ENCODE measurements at regions not wholly inside any gene's neighbourhood (a gene's known extent, or its start where the extent isn't known, plus 50 kb on each side); places are given as distances from the start of the nearest gene placed in this dataset.
"Not testable (repeated sequence)": the region's sequence is repeated elsewhere in the genome, so short reads cannot be mapped to it uniquely, and the experiment has no call there.

- no peak overlapping the region for H3K4me3 Mint-ChIP-seq
- H3K4me1 Mint-ChIP-seq (ENCODE audit: low read depth in 2 of 2), result no peaks in the 10 kb centered on the region
- H3K9me3 Mint-ChIP-seq, result peaks cover 4% of the 10 kb centered on the region
- no peak for ATAC-seq
- no peaks in the 10 kb centered on the region for H3K36me3 Mint-ChIP-seq
- no peak overlapping the region for H3K27ac Mint-ChIP-seq
- no peaks in the 10 kb centered on the region for H3K27me3 Mint-ChIP-seq
- no peak for DNase-seq (ENCODE audit: low spot score)
Measured at GRCh38 chr13:64529874-64530485, 2700.2 kb downstream of the PCDH9 start.

DNA sequence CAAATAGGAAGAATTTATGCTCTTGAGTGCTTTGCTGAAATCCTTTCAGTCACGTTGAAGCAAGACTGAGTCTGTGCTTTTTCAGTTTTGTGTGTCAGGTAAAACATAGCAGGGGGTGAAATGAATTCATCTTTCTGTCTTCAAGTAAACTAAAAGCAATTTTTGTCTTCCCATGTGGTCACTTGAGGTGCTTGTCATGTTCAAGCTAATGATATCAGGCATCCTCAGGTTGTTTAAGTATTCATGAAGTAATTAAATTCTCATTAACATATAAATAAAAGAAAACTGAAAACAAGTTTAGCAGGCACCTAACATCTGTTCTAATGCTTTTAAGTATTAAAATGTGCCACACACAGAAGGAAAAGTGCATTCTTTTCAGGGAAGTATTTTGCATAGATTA, 2701.3 kb downstream of the PCDH9 start:
- H3K9me3 Mint-ChIP-seq, result peaks cover 4% of the 10 kb centered on the region
- no peaks in the 10 kb centered on the region for H3K27me3 Mint-ChIP-seq
- no peak for DNase-seq (ENCODE audit: low spot score)
- no peaks in the 10 kb centered on the region for H3K36me3 Mint-ChIP-seq
- no peak overlapping the region for H3K27ac Mint-ChIP-seq
- ATAC-seq, result no peak
- H3K4me3 Mint-ChIP-seq, result no peak overlapping the region
- H3K4me1 Mint-ChIP-seq (ENCODE audit: low read depth in 2 of 2), result no peaks in the 10 kb centered on the region

- no peaks in the 10 kb centered on the region for H3K27me3 Mint-ChIP-seq
- H3K36me3 Mint-ChIP-seq, result no peaks in the 10 kb centered on the region
Measured at GRCh38 chr13:64527561-64527960, 2702.6 kb downstream of the PCDH9 start.

DNA sequence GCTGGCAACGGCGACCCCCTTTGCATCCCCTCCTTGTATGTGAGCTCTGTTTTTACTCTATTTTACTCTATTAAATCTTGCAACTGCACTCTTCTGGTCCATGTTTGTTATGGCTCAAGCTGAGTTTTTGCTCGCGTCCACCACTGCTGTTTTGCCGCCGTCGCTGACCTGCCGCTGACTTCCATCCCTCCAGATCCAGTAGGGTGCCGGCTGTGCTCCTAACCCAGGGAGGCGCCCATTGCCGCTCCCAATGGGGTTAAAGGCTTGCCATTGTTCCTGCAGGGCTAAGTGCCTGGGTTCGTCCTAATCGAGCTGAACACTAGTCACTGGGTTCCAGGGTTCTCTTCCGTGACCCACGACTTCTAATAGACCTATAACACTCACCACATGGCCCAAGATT, 2704.4 kb downstream of the PCDH9 start:
- DNase-seq (ENCODE audit: low spot score) (no peak), ATAC-seq (no peak)
- Mint-ChIP-seq H3K36me3 (no peaks in the 10 kb centered on the region), H3K27me3 (no peaks in the 10 kb centered on the region), H3K9me3 (peaks cover 7% of the 10 kb centered on the region), H3K4me1 (ENCODE audit: low read depth in 2 of 2) (no peaks in the 10 kb centered on the region), H3K4me3 (no peak overlapping the region), H3K27ac (no peak overlapping the region)

More at GRCh38 chr13:64527561-64527960, 2702.6 kb downstream of the PCDH9 start:
- no peak overlapping the region for H3K4me3 Mint-ChIP-seq
- no peak for DNase-seq (ENCODE audit: low spot score)
- H3K4me1 Mint-ChIP-seq (ENCODE audit: low read depth in 2 of 2), result no peaks in the 10 kb centered on the region
- no peak for ATAC-seq
- peaks cover 4% of the 10 kb centered on the region for H3K9me3 Mint-ChIP-seq
- no peak overlapping the region for H3K27ac Mint-ChIP-seq

GRCh38 chr13:64510747-64511146, 2719.4 kb downstream of the PCDH9 start:
- peaks cover 4% of the 10 kb centered on the region for H3K36me3 Mint-ChIP-seq
- DNase-seq (ENCODE audit: low spot score) (no peak), ATAC-seq (no peak)
- peaks cover 9% of the 10 kb centered on the region for H3K9me3 Mint-ChIP-seq
- H3K4me1 Mint-ChIP-seq (ENCODE audit: low read depth in 2 of 2), result no peaks in the 10 kb centered on the region
- H3K4me3 Mint-ChIP-seq, result no peak overlapping the region
- H3K27ac Mint-ChIP-seq, result no peak overlapping the region
- no peaks in the 10 kb centered on the region for H3K27me3 Mint-ChIP-seq

DNA sequence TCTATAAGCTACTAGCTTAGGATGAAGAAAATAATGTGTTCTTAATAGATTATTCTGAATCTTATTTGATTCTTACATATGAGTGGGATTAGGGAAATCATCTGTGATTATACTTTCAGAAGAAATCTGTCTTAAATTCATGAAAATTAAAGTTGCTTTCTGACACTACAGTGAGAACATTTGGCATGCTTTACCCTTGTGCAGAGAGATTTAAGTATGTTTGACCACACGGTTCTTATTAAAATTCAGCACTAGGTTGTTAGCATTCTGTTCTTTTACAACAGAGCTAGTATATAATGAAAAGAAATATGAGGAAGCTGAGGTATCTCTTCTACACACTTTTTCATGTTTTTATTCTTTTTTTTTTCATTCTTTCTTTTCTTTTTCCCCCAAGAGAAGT, 2723.9 kb downstream of the PCDH9 start:
- no peak overlapping the region for H3K27ac Mint-ChIP-seq
- H3K9me3 Mint-ChIP-seq, result peaks cover 4% of the 10 kb centered on the region
- no peak for ATAC-seq
- no peaks in the 10 kb centered on the region for H3K27me3 Mint-ChIP-seq
- DNase-seq (ENCODE audit: low spot score), result no peak
- no peaks in the 10 kb centered on the region for H3K4me1 Mint-ChIP-seq (ENCODE audit: low read depth in 2 of 2)
- H3K4me3 Mint-ChIP-seq, result no peak overlapping the region
- peaks cover 4% of the 10 kb centered on the region for H3K36me3 Mint-ChIP-seq

DNA sequence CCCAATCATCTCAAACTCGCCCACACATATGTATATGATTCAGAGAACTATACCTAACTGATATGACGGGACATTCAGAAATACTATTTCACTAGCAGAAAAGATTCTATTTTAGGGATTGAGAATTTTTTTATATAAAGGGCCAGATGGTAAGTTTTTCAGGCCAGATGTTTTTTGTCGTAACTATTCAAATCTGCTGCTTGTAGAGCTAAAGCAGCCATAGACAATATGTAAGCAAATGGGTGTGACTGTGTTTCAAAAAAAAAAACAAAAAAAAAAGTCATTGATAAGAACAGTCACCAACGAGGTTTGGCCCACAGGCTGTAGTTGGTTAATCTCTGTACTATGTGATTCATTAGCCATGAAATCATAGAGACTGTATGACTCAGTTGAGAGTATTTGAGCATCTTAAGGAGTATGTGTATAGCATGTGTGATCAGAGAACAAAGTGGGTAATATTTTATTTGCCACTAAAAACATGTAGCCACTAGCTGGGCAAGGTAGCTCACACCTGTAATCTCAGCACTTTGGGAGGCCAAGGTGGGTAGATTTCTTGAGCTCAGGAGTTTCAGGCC, 2724.7 kb downstream of the PCDH9 start:
- no peaks in the 10 kb centered on the region for H3K4me1 Mint-ChIP-seq (ENCODE audit: low read depth in 2 of 2)
- H3K36me3 Mint-ChIP-seq, result peaks cover 4% of the 10 kb centered on the region
- H3K27ac Mint-ChIP-seq, result no peak overlapping the region
- H3K9me3 Mint-ChIP-seq, result peaks cover 4% of the 10 kb centered on the region
- H3K27me3 Mint-ChIP-seq, result no peaks in the 10 kb centered on the region
- no peak for DNase-seq (ENCODE audit: low spot score)
- no peak for ATAC-seq
- H3K4me3 Mint-ChIP-seq, result no peak overlapping the region

GRCh38 chr13:64488731-64489130, 2741.4 kb downstream of the PCDH9 start:
- Mint-ChIP-seq H3K27me3 (no peaks in the 10 kb centered on the region), H3K4me3 (no peak overlapping the region), H3K27ac (no peak overlapping the region), H3K9me3 (peaks cover 12% of the 10 kb centered on the region), H3K4me1 (ENCODE audit: low read depth in 2 of 2) (no peaks in the 10 kb centered on the region), H3K36me3 (no peaks in the 10 kb centered on the region)
- ATAC-seq (no peak), DNase-seq (ENCODE audit: low spot score) (no peak)

- H3K9me3 Mint-ChIP-seq, result peaks cover 11% of the 10 kb centered on the region
- ATAC-seq, result no peak
- H3K27me3 Mint-ChIP-seq, result no peaks in the 10 kb centered on the region
- H3K4me3 Mint-ChIP-seq, result no peak overlapping the region
- no peaks in the 10 kb centered on the region for H3K36me3 Mint-ChIP-seq
- no peaks in the 10 kb centered on the region for H3K4me1 Mint-ChIP-seq (ENCODE audit: low read depth in 2 of 2)
- no peak overlapping the region for H3K27ac Mint-ChIP-seq
- DNase-seq (ENCODE audit: low spot score), result no peak
Measured at GRCh38 chr13:64482373-64482772, 2747.8 kb downstream of the PCDH9 start.

DNA sequence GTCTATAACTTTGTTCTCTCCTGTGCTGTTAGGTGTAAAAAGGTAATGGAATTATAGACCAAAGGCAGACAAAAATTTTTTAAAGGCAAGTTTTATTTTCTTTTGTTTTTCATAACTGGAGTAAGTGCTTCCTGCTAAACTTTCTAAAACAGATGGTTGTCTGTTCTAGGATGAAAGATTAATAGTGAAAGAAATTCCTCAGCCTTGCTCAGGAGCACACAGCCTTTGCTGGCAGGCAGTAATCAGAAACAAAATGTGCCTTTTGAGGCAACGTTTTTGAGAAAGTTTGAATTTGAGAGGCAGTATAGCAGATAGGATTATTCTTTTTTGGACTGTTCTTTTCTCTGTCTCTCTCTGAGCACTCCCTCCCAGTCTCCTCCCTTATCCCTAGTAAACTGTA, 2749.5 kb downstream of the PCDH9 start:
- no peak overlapping the region for H3K4me3 Mint-ChIP-seq
- H3K27me3 Mint-ChIP-seq, result no peaks in the 10 kb centered on the region
- no peaks in the 10 kb centered on the region for H3K4me1 Mint-ChIP-seq (ENCODE audit: low read depth in 2 of 2)
- H3K36me3 Mint-ChIP-seq, result no peaks in the 10 kb centered on the region
- peaks cover 19% of the 10 kb centered on the region for H3K9me3 Mint-ChIP-seq
- no peak overlapping the region for H3K27ac Mint-ChIP-seq
- ATAC-seq, result no peak
- no peak for DNase-seq (ENCODE audit: low spot score)

DNA sequence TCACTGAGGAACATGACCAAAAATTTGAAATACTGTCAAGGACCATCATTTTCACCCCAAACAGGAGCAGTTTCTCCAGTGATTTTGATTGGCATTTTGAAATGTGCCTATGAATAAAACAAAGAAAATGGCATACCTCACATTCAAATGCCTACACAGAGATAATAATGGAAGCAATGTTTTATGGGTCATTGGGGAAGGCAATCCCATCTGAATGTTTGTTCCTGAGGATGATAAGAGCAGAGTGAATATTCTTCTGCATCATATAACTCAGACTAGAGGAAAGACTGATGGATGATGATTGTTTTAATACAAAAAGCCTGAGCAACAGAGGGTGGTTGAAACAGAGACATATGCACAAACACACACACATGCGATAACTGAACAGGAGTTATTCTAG, 2749.9 kb downstream of the PCDH9 start:
- H3K36me3 Mint-ChIP-seq, result no peaks in the 10 kb centered on the region

DNA sequence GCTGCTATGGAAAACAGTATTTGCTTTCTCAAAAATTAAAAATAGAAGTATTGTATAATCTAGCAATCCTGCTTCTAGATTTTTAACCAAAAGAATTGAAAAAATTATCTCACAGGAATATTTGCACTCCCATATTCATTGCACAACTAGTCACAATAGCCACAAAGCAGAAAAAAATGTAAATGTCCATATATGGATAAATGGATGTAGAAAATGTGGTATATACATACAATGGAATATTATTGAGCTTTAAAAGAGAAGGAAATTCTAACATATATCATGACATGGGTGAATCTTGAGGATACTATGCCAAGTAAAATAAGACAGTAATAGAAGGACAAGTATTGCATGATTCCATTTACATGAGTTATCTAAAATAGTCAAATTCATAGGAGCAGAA, 2753.0 kb downstream of the PCDH9 start:
- Mint-ChIP-seq H3K4me1 (ENCODE audit: low read depth in 2 of 2) (no peaks in the 10 kb centered on the region), H3K4me3 (no peak overlapping the region), H3K27ac (no peak overlapping the region), H3K36me3 (no peaks in the 10 kb centered on the region), H3K27me3 (no peaks in the 10 kb centered on the region), H3K9me3 (peaks cover 14% of the 10 kb centered on the region)
- ATAC-seq, result no peak
- no peak for DNase-seq (ENCODE audit: low spot score)

More for the DNA sequence above, 2749.9 kb downstream of the PCDH9 start:
- no peaks in the 10 kb centered on the region for H3K27me3 Mint-ChIP-seq
- no peaks in the 10 kb centered on the region for H3K4me1 Mint-ChIP-seq (ENCODE audit: low read depth in 2 of 2)
- ATAC-seq, result no peak
- no peak for DNase-seq (ENCODE audit: low spot score)
- no peak overlapping the region for H3K4me3 Mint-ChIP-seq
- peaks cover 19% of the 10 kb centered on the region for H3K9me3 Mint-ChIP-seq
- H3K27ac Mint-ChIP-seq, result no peak overlapping the region

GRCh38 chr13:64476041-64476568, 2754.0 kb downstream of the PCDH9 start:
- not testable (repeated sequence) for H3K4me1 Mint-ChIP-seq (ENCODE audit: low read depth in 2 of 2); H3K27ac Mint-ChIP-seq

GRCh38 chr13:64471916-64472315, 2758.2 kb downstream of the PCDH9 start:
- DNase-seq (ENCODE audit: low spot score) (no peak), ATAC-seq (no peak)
- H3K27me3 Mint-ChIP-seq, result no peaks in the 10 kb centered on the region
- H3K4me1 Mint-ChIP-seq (ENCODE audit: low read depth in 2 of 2), result no peaks in the 10 kb centered on the region
- no peaks in the 10 kb centered on the region for H3K36me3 Mint-ChIP-seq
- H3K27ac Mint-ChIP-seq, result no peak overlapping the region
- H3K4me3 Mint-ChIP-seq, result no peak overlapping the region
- H3K9me3 Mint-ChIP-seq, result peaks cover 5% of the 10 kb centered on the region

More at GRCh38 chr13:64476041-64476568, 2754.0 kb downstream of the PCDH9 start:
- not testable (repeated sequence) for ATAC-seq; H3K36me3 Mint-ChIP-seq; H3K4me3 Mint-ChIP-seq; H3K27me3 Mint-ChIP-seq; DNase-seq (ENCODE audit: low spot score)
- peaks cover 11% of the 10 kb centered on the region for H3K9me3 Mint-ChIP-seq

DNA sequence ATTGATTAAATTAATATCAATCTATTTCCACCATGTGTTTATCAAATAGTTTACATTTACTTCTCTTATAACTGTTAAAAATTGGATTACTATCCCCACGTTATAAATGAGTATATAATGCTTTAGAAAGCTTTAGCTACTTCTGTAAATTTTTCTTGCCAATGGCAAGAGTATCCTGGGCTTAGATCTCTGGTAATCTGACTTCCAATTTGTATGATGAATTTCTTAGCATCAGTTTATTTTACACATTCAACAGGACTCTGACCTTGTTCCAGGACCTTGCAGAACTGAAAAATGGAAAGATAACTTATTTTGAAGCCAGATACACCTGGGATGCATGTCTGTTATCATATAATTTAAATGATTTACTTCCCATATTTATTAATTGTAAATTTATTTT, 2759.4 kb downstream of the PCDH9 start:
- no peaks in the 10 kb centered on the region for H3K9me3 Mint-ChIP-seq
- no peak for ATAC-seq

More for the DNA sequence above, 2759.4 kb downstream of the PCDH9 start:
- H3K27me3 Mint-ChIP-seq, result no peaks in the 10 kb centered on the region
- H3K4me1 Mint-ChIP-seq (ENCODE audit: low read depth in 2 of 2), result no peaks in the 10 kb centered on the region
- H3K27ac Mint-ChIP-seq, result no peak overlapping the region
- H3K4me3 Mint-ChIP-seq, result no peak overlapping the region
- no peaks in the 10 kb centered on the region for H3K36me3 Mint-ChIP-seq
- DNase-seq (ENCODE audit: low spot score), result no peak

All from natural killer cell treated with Interleukin-12 subunit alpha and Interleukin-12 subunit beta and Interleukin-15 and Interleukin-18, amount 100 ng/mL, for 72 hours (primary cell).